ENCODE measurements at regions not wholly inside any gene's neighbourhood (a gene's known extent, or its start where the extent isn't known, plus 50 kb on each side); places are given as distances from the start of the nearest gene placed in this dataset.

GRCh38 chr10:43012578-43012977 lies 64.3 kb upstream of the RET start:
- Histone ChIP-seq H3K36me3 (ENCODE audit: insufficient read depth) (no peaks in the 10 kb centered on the region), H2AFZ (no peak overlapping the region), H3K4me3 (0 out of 2 replicates have a peak overlapping the region, but pooled peaks have one; percentile 3), H3K27me3 (ENCODE audit: insufficient read depth) (no peaks in the 10 kb centered on the region), H3K79me2 (replicated peaks; ENCODE audit: insufficient read depth) (no peaks in the 10 kb centered on the region), H3F3A (replicated peaks; ENCODE audit: low read depth) (0 out of 2 replicates have a peak, but pooled peaks cover 7% of the 10 kb centered on the region), H4K20me1 (replicated peaks; ENCODE audit: insufficient read depth) (no peaks in the 10 kb centered on the region), H3K4me2 (peak overlapping the region; percentile 7; the same call in 1 of the 2 replicates), H3K27ac (ENCODE audit: low read depth) (peak overlapping the region; percentile 95), H3K4me1 (ENCODE audit: insufficient read depth) (peaks cover 21% of the 10 kb centered on the region; the same call in 1 of the 2 replicates), H3K9me2 (ENCODE audit: insufficient read depth) (peaks cover 5% of the 10 kb centered on the region; the same call in 1 of the 2 replicates)
- Mint-ChIP-seq H3K4me3 (no peak overlapping the region), H3K9me3 (peaks cover 82% of the 10 kb centered on the region), H3K36me3 (ENCODE audit: low read depth) (peaks cover 81% of the 10 kb centered on the region), H3K27me3 (ENCODE audit: insufficient read depth, low read depth, poor library complexity) (peaks cover 3% of the 10 kb centered on the region), H3K27ac (peak overlapping the region; percentile 96), H3K4me1 (peaks cover 30% of the 10 kb centered on the region)
- DNase-seq (ENCODE audit: low spot score) (peak; percentile 89), ATAC-seq (peak; percentile 96)
- TF ChIP-seq NANOG (IDR thresholded peaks at IDR 0.05; ENCODE audit: borderline replicate concordance) (peak; percentile 78), ZNF114 (CRISPR knock-in tag; IDR thresholded peaks at IDR 0.05) (no peak)

GRCh38 chr10:43013065-43013464 lies 63.8 kb upstream of the RET start:
- Histone ChIP-seq H3K27me3 (ENCODE audit: insufficient read depth) (no peaks in the 10 kb centered on the region), H3K4me2 (peak overlapping the region; percentile 7), H3F3A (replicated peaks; ENCODE audit: low read depth) (0 out of 2 replicates have a peak, but pooled peaks cover 7% of the 10 kb centered on the region), H3K27ac (ENCODE audit: low read depth) (peak overlapping the region; percentile 95), H4K20me1 (replicated peaks; ENCODE audit: insufficient read depth) (no peaks in the 10 kb centered on the region), H3K4me1 (ENCODE audit: insufficient read depth) (peaks cover 21% of the 10 kb centered on the region; the same call in 1 of the 2 replicates), H3K9me2 (ENCODE audit: insufficient read depth) (peaks cover 5% of the 10 kb centered on the region; the same call in 1 of the 2 replicates), H3K4me3 (peak overlapping the region; percentile 3; the same call in 1 of the 2 replicates), H3K79me2 (replicated peaks; ENCODE audit: insufficient read depth) (no peaks in the 10 kb centered on the region), H3K36me3 (ENCODE audit: insufficient read depth) (no peaks in the 10 kb centered on the region), H2AFZ (no peak overlapping the region)
- DNase-seq (ENCODE audit: low spot score) (no peak), ATAC-seq (no peak)
- Mint-ChIP-seq H3K27me3 (ENCODE audit: insufficient read depth, low read depth, poor library complexity) (peaks cover 3% of the 10 kb centered on the region), H3K4me1 (peaks cover 30% of the 10 kb centered on the region), H3K4me3 (no peak overlapping the region), H3K27ac (peak overlapping the region; percentile 96), H3K9me3 (peaks cover 82% of the 10 kb centered on the region), H3K36me3 (ENCODE audit: low read depth) (peaks cover 81% of the 10 kb centered on the region)
- TF ChIP-seq ZNF114 (CRISPR knock-in tag; IDR thresholded peaks at IDR 0.05) (no peak), JUNB (IDR thresholded peaks at IDR 0.05; ENCODE audit: unreplicated experiment) (no peak), REST (IDR thresholded peaks at IDR 0.05; ENCODE audit: unreplicated experiment) (no peak), EZH2phosphoT487 (IDR thresholded peaks at IDR 0.05; ENCODE audit: unreplicated experiment) (no peak)

GRCh38 chr10:43024524-43024923 lies 52.3 kb upstream of the RET start:
- Histone ChIP-seq H3K4me3 (no peak overlapping the region), H3K4me2 (no peak overlapping the region), H3K4me1 (ENCODE audit: insufficient read depth) (peaks cover 20% of the 10 kb centered on the region), H3F3A (replicated peaks; ENCODE audit: low read depth) (no peaks in the 10 kb centered on the region), H3K9me2 (ENCODE audit: insufficient read depth) (peaks cover 9% of the 10 kb centered on the region), H4K20me1 (replicated peaks; ENCODE audit: insufficient read depth) (no peaks in the 10 kb centered on the region), H3K36me3 (ENCODE audit: insufficient read depth) (no peaks in the 10 kb centered on the region), H2AFZ (no peak overlapping the region), H3K27me3 (ENCODE audit: insufficient read depth) (peaks cover 32% of the 10 kb centered on the region), H3K79me2 (replicated peaks; ENCODE audit: insufficient read depth) (no peaks in the 10 kb centered on the region), H3K27ac (ENCODE audit: low read depth) (no peak overlapping the region)
- TF ChIP-seq STAT1 (IDR thresholded peaks at IDR 0.05; ENCODE audit: unreplicated experiment) (no peak), ZNF114 (CRISPR knock-in tag; IDR thresholded peaks at IDR 0.05) (no peak)
- H3K9me3 Mint-ChIP-seq: peaks cover 3% of the 10 kb centered on the region; the same call in 1 of the 3 replicates
- DNase-seq (ENCODE audit: low spot score): no peak
- no peaks in the 10 kb centered on the region; the same call in 2 of the 3 replicates for H3K36me3 Mint-ChIP-seq (ENCODE audit: low read depth)
- H3K27me3 Mint-ChIP-seq (ENCODE audit: insufficient read depth, low read depth, poor library complexity): peaks cover 37% of the 10 kb centered on the region
- H3K4me1 Mint-ChIP-seq: peaks cover 30% of the 10 kb centered on the region
- ATAC-seq: no peak
- no peak overlapping the region for H3K4me3 Mint-ChIP-seq
- H3K27ac Mint-ChIP-seq: no peak overlapping the region
